Fibroblast of the conjunctiva (primary cell): ENCODE measurements at regions not wholly inside any gene's neighbourhood (a gene's known extent, or its start where the extent isn't known, plus 50 kb on each side); places are given as distances from the start of the nearest gene placed in this dataset.
"Not testable (repeated sequence)": the region's sequence is repeated elsewhere in the genome, so short reads cannot be mapped to it uniquely, and the experiment has no call there.

Source experiments
- DNase-seq: peaks from one replicate; pipeline ENCODE4 v3.0.0-alpha.2; 2010; ENCODE audit warnings: low read depth

DNA sequence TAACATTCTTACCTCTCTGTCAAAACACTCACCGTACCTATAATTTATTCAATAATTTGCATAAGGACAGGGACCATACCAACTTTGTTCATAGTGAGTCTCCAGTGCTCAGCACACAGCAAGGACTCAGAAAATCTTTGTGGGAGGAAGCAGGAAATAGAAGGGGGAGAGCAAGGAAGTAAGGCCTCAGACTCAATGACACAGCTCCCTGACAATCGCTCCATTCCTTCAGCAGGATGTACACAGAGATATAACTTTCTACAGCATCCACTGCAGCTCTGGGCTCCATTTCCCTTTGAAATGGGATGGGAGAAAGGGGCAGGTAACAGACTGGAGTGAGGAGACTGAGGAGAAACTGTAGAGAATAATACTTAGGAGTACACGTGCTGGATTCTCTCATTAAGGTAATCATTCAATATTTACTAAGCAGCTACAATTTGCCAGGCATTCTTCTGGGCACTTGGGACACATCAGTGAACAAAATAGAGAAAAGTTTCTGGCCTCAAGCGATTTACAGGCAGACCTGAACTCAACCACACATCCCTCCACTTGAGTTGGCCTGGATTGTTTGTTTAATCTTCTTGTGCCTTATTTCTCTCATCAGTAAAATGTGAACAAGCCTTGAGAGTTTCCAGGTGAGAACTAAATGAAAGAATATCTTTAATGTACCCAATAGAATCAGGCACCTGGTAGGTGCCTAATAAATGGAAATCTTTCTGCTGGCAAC lies 330.3 kb upstream of the THBS1 start:
- DNase-seq: no peak

DNA sequence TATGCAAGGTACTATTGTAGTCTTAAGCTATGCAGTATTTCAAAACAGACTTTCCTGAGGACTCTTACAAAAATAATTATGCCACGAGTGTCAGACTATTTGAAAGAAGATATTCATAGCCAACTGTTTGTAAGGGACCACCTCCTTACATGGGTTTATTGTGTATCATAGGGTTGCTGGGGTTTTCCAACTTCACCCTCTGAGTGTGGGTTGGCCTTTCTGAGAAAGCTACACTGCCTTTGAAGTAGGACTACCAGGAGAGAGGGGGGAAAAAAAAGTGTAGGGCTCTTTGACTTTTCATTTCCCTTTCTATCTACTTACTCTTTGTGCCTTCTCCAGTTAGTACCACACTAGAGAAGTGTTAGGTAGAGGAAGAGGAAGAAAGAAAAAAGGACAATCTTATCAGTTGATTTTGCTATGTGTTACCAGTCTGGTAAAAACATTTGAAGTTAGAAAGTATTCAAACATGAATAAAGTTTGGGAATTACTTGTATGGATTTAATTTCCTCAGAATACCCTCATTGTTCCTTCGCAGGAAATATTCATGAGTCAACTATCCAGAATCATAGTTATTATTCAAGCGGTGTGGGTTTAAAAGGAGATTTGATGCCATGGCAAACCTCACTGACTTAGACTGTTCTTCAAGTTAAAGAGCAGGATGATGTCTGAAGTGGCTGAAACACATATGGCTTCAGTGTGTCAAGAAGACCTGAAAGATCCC lies 329.3 kb upstream of the THBS1 start:
- DNase-seq: no peak

DNA sequence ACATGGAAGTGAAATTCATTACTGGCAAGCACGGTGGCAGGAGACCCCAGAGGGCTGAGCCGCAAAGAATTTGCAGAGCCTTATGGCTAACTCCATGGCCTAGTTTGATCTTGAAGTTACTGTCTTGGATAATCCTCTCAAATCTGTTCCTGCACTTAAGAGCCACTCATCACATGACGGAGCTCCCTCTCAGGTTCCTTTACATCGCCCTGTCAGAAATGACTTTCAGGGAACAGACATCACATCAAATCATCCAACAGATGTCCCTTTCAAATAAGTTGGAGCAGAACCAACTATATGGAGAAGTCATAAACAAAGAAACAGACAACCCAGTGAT lies 328.8 kb upstream of the THBS1 start:
- DNase-seq: no peak

DNA sequence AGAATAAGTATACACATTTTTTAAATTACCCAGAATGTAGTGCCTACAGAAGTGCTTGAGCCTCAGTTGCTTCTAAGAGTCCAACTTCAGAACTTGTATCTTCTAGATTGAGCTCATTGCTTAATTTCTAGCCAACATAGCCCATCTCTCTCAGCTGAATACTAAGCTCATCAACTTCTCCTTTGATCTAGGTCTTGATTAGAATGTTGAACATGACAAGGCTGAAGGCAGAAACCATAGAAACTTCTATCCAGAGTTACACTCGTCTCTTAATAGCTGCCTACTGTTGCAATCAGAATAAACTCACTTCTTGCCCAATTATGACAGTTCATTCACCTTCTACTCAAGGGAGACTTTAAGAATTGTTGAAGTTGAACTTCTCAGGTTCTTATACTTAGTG lies 327.3 kb upstream of the THBS1 start:
- no peak for DNase-seq

DNA sequence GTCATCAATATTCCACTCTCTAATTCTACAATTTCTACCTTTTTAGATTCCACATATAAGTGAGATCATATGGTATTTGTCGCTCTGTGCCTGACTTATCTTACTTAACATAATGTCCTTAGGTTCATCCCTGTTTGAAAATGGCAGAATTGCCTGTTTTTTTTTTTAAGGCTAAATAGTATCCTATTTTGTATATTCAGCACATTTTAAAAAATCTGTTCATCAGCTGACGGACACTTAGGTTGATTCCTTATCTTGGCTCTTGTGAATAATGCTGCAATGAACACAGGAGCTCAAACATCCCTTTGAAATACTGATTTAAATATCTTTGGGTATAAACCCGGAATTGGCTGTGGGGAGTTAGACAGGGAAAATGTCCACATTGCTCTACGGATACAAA lies 326.7 kb upstream of the THBS1 start:
- no peak for DNase-seq

DNA sequence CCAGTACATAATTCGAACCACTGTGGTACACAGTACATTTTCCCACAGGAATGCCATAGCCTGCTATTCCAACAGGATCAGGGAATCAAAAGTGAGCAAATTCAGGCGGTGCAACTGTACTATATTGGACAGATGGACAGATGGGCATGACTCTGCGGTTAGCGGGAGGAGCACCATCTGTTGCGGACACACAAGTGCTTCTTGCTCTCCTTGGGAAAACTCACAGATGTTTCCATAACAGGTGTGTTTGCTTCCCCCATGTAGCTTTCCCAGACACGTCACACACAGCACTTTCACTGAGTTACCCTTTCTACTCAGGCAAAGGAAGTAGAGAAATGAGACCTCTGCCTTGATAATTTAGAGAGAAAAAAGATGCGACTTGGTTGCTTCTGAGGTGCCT lies 325.1 kb upstream of the THBS1 start:
- DNase-seq: no peak

DNA sequence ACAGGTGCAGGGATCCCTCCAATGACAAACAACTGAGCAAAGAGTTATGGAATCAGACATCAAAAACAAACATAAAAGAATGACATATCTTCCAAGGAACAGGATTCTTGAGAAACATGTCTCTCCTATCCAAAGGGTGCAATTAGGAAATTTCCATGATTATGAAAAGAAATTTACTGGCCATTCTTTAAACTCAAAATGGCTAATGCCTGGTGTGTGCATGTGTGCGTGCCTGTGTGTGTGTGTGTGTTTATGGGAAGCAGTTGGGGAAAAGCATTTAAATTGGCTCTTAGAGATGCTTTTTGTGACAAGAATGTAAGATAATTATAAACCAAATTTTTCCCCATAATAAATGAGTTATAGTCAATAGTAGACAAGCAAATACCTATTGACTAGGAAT lies 320.5 kb upstream of the THBS1 start:
- DNase-seq: no peak

DNA sequence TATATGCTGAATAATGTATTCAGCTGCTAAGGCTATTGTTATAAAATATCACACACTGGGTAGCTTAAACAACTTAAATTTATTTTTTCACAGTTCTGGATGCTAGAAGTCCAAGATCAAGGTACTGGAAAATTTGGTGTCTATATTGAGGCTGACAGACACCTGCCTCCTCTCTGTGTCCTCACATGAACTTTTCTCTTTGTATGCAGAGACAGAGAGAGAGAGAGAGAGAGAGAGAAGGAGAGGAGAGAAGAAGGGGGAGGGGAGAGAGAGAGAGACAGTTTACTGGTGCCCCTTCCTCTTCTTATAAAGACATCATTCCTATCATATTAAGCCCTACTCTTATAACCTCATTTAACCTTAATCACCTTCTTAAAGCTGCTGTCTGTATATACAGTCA lies 320.1 kb upstream of the THBS1 start:
- no peak for DNase-seq

DNA sequence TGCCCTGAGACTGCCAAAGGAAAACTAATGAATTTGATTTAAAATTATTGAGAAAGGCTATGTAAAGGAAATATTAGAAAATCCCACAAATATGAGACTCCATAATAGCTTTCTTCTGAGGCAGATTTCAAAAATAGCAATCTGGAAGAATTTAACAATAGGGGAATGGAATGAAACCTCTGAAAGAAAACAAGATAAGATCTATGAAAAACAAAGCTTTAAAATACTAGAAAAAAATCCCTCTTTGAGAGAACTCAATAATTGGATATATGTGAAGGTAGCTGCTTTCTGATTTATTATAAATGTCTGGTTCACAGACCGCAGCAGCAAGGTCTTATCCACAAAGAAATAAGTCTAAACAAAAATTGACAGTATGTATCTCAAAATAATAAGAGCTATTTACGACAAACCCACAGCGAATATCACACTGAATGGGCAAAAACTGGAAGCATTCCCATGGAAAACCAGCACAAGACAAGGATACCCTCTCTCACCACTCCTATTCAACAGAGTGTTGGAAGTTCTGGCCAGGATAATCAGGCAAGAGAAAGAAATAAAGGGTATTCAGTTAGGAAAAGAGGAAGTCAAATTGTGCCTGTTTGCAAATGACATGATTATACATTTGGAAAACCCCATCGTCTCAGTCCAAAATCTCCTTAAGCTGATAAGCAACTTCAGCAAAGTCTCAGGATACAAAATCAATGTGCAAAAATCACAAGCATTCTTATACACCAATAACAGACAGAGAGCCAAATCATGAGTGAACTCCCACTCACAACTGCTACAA lies 319.3 kb upstream of the THBS1 start:
- not testable (repeated sequence) for DNase-seq

DNA sequence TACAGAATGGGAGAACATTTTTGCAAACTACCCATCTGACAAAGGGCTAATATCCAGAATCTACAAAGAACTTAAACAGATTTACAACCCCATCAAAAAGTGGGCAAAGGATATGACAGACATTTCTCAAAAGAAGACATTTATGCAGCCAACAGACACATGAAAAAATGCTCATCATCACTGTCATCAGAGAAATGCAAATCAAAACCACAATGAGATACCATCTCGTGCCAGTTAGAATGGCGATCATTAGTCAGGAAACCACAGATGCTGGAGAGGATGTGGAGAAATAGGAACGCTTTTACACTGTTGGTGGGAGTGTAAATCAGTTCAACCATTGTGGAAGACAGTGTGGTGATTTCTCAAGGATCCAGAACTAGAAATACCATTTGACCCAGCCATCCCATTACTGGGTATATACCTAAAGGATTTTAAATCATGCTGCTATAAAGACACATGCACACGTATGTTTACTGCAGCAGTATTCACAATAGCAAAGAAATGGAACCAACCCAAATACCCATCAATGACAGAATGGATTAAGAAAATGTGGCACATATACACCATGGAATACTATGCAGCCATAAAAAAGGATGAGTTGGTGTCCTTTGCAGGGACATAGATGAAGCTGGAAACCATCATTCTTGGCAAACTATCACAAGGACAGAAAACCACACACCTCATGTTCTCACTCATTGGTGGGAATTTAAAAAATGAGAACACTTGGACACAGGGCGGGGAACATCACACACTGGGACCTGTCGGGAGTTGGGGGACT lies 317.7 kb upstream of the THBS1 start:
- DNase-seq: not testable (repeated sequence)

DNA sequence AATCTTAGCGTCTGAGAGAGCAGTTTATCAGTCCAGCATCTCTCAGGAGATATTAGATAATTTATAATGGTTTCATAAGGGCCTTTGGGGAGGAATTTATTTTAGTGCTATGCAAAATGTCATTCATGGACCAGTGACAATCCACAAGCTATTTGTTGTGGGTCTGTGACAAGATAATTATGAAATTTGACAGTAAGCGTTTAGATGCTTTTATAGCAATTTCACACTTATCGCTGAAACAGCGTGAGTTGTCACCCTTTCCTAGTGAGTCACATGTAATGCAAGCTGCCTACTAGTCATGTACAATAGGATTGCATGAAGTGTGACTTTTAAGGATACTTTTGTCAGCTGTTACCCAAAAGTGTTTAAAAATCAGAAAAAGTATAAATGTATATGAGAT lies 315.6 kb upstream of the THBS1 start:
- no peak for DNase-seq

DNA sequence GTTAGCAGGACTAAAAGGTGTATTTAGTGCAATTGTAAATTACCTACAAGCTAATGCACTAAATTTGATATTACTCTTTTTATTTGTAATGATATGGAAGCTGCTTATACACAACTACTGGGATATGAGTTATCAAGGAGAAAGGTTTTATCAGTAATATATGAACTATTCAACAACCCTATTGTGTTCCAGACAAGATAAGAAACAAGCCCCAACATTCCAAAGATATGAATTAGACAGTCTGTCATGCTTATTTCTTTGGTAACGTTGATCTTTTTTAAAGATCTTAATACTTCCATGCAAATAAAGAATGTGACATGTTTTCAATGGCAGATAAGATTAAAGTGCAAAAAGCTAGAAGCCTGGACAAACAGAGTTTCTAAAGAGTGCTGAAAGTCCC lies 314.0 kb upstream of the THBS1 start:
- DNase-seq: no peak

DNA sequence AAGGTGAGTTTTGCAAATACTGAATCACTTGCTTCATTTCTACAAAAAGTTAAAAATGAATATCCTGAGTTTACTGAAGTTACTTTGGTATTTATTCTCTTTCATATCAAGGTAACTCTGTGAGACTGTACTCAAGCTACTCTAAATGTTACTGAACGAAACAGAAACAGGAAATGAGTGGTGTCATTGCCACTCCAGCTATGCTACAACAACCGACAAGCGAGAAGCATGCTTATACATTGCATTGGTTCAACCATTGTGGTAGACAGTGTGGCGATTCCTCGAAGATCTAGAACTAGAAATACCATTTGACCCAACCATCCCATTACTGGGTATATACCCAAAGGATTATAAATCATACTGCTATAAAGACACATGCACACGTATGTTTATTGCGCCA lies 313.2 kb upstream of the THBS1 start:
- no peak for DNase-seq

DNA sequence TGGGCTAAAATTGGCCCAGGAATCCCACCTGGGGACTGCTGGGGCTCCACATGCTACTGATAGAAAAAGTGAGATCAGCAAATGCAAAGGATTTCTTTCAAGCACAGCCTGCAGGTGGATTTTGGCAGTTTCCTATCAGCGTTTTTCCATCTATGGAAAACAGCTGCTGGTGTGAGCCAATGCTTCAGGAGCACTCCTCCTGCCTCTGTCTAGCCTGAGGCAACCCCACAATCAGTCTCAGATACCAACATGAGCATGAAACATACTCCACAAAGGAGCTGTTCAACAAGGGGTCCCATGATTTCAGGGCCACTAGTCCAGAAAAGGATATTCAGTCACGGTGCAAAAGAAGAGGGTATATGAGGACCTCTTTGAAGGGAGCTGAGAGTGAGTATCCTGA lies 311.5 kb upstream of the THBS1 start:
- DNase-seq: no peak

DNA sequence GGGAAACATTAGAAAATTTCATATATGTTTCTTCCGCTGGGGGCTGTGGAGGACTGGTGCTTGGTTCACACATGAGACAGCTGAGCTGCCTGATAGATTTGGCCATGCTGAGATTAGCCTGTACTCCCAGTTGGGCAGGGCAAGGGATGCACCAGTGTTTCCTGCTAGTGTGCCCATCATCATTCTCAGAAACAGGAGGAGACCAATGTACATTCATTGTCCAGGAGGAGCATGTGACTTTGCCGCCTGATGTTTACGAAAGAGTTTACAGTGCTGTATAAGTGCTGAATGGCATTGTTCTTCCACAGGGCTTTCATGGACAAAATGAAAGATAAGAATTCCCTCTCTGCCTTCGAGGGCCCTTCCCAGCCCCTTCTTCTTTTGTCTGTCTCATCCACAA lies 311.1 kb upstream of the THBS1 start:
- no peak for DNase-seq

DNA sequence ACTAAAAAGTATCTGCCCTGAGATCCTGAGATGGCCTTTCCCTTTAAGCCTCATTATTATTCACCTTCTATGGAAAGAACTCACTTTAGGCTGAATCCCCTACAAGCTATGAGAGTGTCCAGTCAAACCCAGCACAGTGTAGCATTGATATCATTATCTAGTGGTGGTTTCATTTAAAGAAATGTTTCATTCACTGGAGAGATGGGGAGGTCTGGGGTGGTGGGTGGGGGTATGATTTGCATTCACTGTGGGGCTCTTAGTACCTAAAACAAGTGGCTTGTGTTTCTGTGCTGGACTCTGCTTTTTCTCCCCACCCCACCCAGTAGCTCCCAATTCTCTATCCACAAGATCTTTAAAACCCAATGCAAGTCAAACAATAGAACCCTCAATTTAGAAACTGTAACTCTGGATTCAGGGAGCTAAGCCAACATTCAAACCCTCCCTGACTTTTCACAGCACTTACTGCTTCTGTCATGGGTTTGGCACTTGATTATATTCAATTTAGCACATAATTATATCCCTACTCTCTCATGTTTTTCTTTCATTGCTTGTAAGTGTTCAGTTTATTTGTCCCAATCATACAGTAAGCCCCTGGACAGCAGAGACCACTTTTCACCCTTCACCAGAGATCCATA lies 310.5 kb upstream of the THBS1 start:
- DNase-seq: no peak

DNA sequence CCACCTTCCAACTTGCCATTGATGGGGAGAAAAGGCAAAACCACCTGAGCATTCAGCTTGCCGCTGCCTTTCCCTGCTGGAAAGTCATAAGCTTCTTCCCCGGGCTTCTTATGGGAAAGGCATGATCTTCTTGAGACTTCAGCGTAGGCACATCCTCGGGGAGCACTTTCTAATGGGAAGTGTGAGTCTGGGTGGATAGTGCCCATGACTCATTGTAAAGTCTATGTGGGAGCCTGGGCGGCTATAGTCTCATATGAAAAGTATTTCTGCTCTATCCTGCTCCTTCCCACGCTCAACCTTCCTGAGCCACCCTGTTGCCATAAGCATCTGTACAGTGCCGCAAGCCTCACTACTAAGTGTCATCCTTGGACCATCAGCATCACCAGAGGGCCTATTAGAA lies 309.9 kb upstream of the THBS1 start:
- DNase-seq: no peak

DNA sequence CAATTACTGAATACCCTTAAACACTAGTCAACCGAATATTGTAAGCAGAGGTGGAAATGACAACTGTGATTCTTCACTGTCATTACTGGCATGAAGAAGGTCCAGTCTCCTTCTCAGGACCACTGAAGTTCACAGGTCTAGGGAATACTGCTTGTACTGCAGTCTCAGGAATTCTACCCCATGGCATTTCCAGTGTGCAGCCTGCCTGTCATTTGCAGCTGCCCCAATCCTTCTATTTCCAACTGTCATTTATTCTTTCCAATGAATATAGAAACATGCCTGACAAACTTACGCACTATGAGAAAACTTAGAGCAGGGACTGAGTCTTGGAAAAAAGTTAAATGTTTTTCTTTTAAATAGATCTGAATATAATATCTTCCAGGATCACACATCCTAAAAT lies 308.0 kb upstream of the THBS1 start:
- no peak for DNase-seq

DNA sequence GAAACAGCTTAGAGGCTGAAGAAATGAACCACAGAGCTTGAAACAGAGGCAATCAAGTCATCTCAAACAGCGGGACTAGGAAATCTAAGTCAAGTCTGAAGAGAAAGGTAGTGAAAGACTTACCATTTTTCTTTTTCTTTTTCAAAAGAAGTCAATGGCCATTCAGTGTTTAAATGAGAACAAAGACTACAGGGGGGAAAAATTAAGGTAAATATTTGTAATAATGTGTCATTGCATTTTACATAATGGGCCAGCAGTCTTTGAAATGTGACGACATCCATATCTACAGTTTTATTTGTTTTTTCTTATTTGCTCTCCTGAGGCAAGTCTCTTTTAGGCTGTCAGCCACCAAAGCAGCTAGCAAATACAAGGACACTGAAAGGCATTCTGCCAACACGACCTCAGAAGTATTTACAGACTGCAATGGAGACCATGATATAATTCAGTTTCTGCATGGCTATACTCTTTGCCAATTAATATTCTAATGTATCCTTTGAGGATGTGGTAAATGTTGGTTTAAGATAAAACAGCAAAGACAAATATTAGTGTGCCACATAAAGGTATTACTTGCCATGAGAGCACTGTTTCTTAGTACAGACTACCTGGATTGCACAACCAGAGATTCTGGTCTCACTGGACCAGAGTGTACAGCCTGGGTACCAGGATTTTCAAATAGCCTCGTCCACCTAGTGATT lies 307.0 kb upstream of the THBS1 start:
- DNase-seq: no peak

DNA sequence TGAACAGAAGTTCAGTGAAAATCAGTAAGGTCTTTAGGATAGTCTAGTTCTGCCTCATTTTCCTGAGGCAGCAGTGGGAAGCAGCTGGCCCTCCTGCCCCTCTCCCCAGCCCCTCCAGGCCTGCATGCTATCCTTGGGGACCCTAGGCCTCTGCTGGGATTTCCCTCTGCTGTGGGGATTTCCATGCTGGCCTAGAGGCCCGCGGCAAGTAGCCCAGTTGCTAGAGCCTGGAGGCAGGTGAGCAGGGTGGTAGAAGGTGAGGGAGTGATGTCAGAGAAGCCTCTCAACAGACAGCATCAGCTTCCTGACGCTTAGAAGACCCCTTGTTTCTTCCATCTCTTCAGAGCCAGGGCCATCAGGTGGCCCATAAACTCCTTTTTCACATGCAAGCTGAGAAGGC lies 305.8 kb upstream of the THBS1 start:
- no peak for DNase-seq

DNA sequence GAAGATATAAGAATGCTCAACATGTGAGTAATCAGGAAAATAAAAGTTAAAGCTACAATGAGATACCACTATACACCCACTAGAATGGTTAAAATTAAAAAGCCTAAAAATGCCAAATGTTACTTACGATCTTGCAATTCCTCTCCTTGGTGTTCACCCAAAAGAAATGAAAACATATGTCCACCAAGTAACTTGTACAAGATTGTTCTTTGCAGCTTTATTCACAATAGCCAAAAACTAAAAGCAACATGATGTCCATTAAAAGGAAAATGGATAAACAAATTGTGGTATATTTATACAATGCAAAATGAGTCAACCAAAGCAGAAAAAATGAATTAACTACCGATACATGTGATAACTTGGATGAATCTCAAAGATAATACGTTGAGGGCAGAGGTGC lies 301.6 kb upstream of the THBS1 start:
- DNase-seq: peak; percentile 70
